ENCODE measurements at regions not wholly inside any gene's neighbourhood (a gene's known extent, or its start where the extent isn't known, plus 50 kb on each side); places are given as distances from the start of the nearest gene placed in this dataset.

DNA sequence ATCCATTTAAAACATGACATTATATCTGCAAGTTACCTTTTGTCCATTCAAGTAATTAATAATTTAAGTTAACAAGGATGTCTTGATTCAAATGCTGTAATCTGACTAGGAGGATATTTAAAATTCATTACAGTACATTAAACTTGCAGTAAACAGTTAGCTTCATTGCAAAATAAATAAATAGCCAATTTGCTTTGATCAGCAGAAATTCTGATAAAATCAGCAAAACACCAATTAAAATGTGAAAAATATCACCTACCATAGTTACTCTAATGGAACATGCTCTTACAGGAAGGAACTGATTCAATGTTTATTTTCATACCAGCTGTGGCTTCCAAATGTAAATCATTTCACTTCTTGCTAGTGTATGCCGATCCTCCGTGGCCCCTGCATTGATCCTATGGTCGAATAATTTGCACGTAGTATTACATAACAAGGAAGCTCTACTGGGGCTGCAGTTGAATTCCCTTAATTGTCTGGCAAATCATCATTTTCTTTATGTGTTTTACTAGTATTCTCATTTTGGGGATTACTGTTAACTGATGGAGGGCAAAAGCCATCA lies 150.7 kb downstream of the FOXB1 start:
- Histone ChIP-seq H3T11ph (ENCODE audit: low read length) (no peak overlapping the region), H2BK15ac (ENCODE audit: low read depth, low read length) (no peak overlapping the region), H2BK120ac (ENCODE audit: low read depth, low read length, poor library complexity, severe bottlenecking) (no peak overlapping the region), H2AFZ (ENCODE audit: low read length) (no peak overlapping the region), H3K4me1 (ENCODE audit: insufficient read depth, low read length) (peaks cover 5% of the 10 kb centered on the region), H3K4me2 (ENCODE audit: insufficient read depth, insufficient read length, low read length) (no peak overlapping the region), H2AK5ac (ENCODE audit: insufficient read length, low read length) (no peak overlapping the region), H4K5ac (ENCODE audit: insufficient read length, low read depth, low read length) (no peak overlapping the region), H3K14ac (ENCODE audit: insufficient read depth, low read length) (no peak overlapping the region), H3K56ac (ENCODE audit: insufficient read length, low read depth, low read length) (no peak overlapping the region), H2BK20ac (ENCODE audit: low read depth, low read length, poor library complexity, severe bottlenecking) (no peak overlapping the region), H3K9me3 (ENCODE audit: control insufficient read depth, low read depth, low read length) (no peaks in the 10 kb centered on the region), H3K23me2 (ENCODE audit: insufficient read length, low read depth, low read length, poor library complexity, severe bottlenecking) (no peaks in the 10 kb centered on the region), H4K8ac (replicated peaks; ENCODE audit: insufficient read length, low read depth, low read length) (no peak overlapping the region), H4K91ac (ENCODE audit: insufficient read length, low read depth, low read length) (no peak overlapping the region), H3K4ac (ENCODE audit: low read depth, low read length) (no peak overlapping the region), H2BK5ac (ENCODE audit: insufficient read length, low read length) (no peak overlapping the region), H2BK12ac (ENCODE audit: insufficient read length, low read depth, low read length) (no peak overlapping the region), H3K79me2 (ENCODE audit: insufficient read depth, low read length) (no peaks in the 10 kb centered on the region), H3K23ac (ENCODE audit: insufficient read length, low read depth, low read length) (no peak overlapping the region), H3K9ac (ENCODE audit: extremely low read depth, insufficient read length, low read length) (no peak overlapping the region), H3K27ac (ENCODE audit: insufficient read length, low read depth, low read length) (no peak overlapping the region), H3K79me1 (ENCODE audit: insufficient read depth, low read depth, low read length, poor library complexity, severe bottlenecking) (no peaks in the 10 kb centered on the region), H3K18ac (ENCODE audit: insufficient read length, low read depth, low read length) (no peak overlapping the region), H4K20me1 (ENCODE audit: control insufficient read depth, insufficient read depth, insufficient read length) (no peaks in the 10 kb centered on the region), H3K27me3 (ENCODE audit: insufficient read depth, low read length) (no peaks in the 10 kb centered on the region)
- Mint-ChIP-seq H3K4me3 (no peak overlapping the region), H3K36me3 (ENCODE audit: insufficient read depth in 1 of 3, low read depth in 3 of 3) (no peaks in the 10 kb centered on the region), H3K4me1 (peaks cover 19 to 22% of the 10 kb centered on the region in 2 experiments), H3K27me3 (ENCODE audit: low read depth) (peaks cover 6% of the 10 kb centered on the region), H3K9me3 (peaks cover 0 to 3% of the 10 kb centered on the region in 2 experiments; a peak in 1 of 5 replicates), H3K27ac (no peak overlapping the region)
- TF ChIP-seq, protein P1, sequence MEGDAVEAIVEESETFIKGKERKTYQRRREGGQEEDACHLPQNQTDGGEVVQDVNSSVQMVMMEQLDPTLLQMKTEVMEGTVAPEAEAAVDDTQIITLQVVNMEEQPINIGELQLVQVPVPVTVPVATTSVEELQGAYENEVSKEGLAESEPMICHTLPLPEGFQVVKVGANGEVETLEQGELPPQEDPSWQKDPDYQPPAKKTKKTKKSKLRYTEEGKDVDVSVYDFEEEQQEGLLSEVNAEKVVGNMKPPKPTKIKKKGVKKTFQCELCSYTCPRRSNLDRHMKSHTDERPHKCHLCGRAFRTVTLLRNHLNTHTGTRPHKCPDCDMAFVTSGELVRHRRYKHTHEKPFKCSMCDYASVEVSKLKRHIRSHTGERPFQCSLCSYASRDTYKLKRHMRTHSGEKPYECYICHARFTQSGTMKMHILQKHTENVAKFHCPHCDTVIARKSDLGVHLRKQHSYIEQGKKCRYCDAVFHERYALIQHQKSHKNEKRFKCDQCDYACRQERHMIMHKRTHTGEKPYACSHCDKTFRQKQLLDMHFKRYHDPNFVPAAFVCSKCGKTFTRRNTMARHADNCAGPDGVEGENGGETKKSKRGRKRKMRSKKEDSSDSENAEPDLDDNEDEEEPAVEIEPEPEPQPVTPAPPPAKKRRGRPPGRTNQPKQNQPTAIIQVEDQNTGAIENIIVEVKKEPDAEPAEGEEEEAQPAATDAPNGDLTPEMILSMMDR (conservative IDR thresholded peaks at IDR 0.05) = no peak
- no peak for DNase-seq
- no CpG with 5 or more reads among the region's 4 CpGs for WGBS (ENCODE audit: extremely low coverage, insufficient read length, low lambda C conversion rate)

Data from H9 (cell line).